ENCODE measurements at regions not wholly inside any gene's neighbourhood (a gene's known extent, or its start where the extent isn't known, plus 50 kb on each side); places are given as distances from the start of the nearest gene placed in this dataset.

GRCh38 chr3:150183678-150184425 is 213.2 kb upstream of the PFN2 start:
- TF ChIP-seq, protein P1, sequence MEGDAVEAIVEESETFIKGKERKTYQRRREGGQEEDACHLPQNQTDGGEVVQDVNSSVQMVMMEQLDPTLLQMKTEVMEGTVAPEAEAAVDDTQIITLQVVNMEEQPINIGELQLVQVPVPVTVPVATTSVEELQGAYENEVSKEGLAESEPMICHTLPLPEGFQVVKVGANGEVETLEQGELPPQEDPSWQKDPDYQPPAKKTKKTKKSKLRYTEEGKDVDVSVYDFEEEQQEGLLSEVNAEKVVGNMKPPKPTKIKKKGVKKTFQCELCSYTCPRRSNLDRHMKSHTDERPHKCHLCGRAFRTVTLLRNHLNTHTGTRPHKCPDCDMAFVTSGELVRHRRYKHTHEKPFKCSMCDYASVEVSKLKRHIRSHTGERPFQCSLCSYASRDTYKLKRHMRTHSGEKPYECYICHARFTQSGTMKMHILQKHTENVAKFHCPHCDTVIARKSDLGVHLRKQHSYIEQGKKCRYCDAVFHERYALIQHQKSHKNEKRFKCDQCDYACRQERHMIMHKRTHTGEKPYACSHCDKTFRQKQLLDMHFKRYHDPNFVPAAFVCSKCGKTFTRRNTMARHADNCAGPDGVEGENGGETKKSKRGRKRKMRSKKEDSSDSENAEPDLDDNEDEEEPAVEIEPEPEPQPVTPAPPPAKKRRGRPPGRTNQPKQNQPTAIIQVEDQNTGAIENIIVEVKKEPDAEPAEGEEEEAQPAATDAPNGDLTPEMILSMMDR (conservative IDR thresholded peaks at IDR 0.05; ENCODE audit: low read depth, low read length), result peak; percentile 73
- peak overlapping the region; percentile 60 for H3K4me3 ChIP-seq (ENCODE audit: low read length)
- no peak for DNase-seq (ENCODE audit: low read depth)

DNA sequence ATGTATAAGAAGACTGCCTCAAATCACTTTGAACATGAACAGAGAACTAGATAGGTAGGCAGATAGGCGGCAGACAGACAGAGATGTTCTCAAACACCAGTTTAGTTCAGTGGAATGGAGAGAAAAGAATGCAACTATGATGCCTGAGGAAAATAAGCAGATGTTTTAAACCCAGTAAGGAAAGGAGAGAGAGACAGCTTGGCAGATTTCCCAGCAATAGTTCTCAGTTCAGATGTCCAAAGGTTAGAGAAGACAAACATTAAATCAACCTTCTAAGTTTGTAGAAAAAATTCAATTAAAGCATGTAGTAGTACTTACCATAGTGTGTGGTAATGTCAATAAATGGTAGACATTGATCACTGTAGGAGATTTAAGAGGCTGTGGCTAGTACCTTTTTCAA is 209.6 kb upstream of the PFN2 start:
- H3K4me3 ChIP-seq (ENCODE audit: low read length), result no peak overlapping the region
- no peak for DNase-seq (ENCODE audit: low read depth)
- TF ChIP-seq, protein P1 (conservative IDR thresholded peaks at IDR 0.05; ENCODE audit: low read depth, low read length), result no peak

GRCh38 chr3:150179330-150179729 is 208.6 kb upstream of the PFN2 start:
- TF ChIP-seq, protein P1 (conservative IDR thresholded peaks at IDR 0.05; ENCODE audit: low read depth, low read length), result no peak
- no peak overlapping the region for H3K4me3 ChIP-seq (ENCODE audit: low read length)
- DNase-seq (ENCODE audit: low read depth), result no peak

- DNase-seq (ENCODE audit: low read depth), result no peak
- no peak overlapping the region for H3K4me3 ChIP-seq (ENCODE audit: low read length)
- TF ChIP-seq, protein P1 (conservative IDR thresholded peaks at IDR 0.05; ENCODE audit: low read depth, low read length), result no peak
These were observed 207.1 kb upstream of the PFN2 start for GRCh38 chr3:150177673-150178381.

DNA sequence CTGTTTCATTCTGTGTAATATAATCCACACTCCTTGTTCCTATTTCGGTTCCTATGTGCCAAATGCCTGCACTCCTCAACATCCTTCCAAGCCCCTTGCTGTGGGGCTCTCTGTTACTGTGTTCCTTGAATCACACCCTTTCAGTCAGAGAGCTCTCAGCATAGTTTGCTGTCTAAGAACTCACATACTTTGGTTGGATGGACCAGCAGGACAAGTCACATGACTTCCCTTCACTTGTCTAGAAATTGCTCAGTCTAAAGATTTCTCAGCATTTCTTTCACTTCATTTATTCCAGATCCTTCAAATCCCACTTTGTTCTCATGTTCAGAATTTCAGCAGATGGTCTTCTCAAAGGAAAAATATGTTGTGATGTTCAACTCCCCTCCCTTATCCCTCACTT is 203.5 kb upstream of the PFN2 start:
- no peak for DNase-seq (ENCODE audit: low read depth)
- TF ChIP-seq, protein P1 (conservative IDR thresholded peaks at IDR 0.05; ENCODE audit: low read depth, low read length), result no peak
- no peak overlapping the region for H3K4me3 ChIP-seq (ENCODE audit: low read length)

- H3K4me3 ChIP-seq (ENCODE audit: low read length), result no peak overlapping the region
- TF ChIP-seq, protein P1 (conservative IDR thresholded peaks at IDR 0.05; ENCODE audit: low read depth, low read length), result no peak
- no peak for DNase-seq (ENCODE audit: low read depth)
These were observed 201.7 kb upstream of the PFN2 start for GRCh38 chr3:150172356-150172755.
